GM18519 (cell line): ENCODE measurements at regions not wholly inside any gene's neighbourhood (a gene's known extent, or its start where the extent isn't known, plus 50 kb on each side); places are given as distances from the start of the nearest gene placed in this dataset.
"Not testable (repeated sequence)": the region's sequence is repeated elsewhere in the genome, so short reads cannot be mapped to it uniquely, and the experiment has no call there.

Experiments used
- ATAC-seq: cut with Tn5 transposase; IDR thresholded peaks from one replicate; pipeline ENCODE4 v1.9.1; 2021; ENCODE audit warnings: mild to moderate bottlenecking, moderate library complexity; ENCODE audit not compliant: unreplicated experiment, low FRiP score

GRCh38 chr1:149352205-149352604, 122.6 kb upstream of the NBPF19 start:
- not testable (repeated sequence) for ATAC-seq

GRCh38 chr1:149354579-149354978, 120.3 kb upstream of the NBPF19 start:
- not testable (repeated sequence) for ATAC-seq

DNA sequence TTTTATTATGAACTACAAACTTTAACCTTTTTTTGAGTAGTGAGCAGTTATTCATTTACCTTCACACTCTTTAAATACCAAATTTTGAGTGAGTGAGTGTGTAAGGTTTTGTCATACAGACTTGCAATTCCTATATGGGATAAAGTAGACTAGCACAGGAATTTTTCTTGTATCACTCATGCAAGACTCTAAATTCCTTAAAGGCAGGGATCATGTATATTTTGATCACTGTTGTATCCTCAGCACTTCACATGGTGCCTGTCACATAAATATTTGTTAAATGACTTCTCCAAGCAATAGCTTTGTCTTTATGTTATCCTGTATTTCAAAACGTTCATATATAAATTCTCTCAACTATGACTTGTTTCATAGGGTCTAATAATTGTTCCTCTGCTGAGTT, 119.1 kb upstream of the NBPF19 start:
- ATAC-seq: not testable (repeated sequence)

GRCh38 chr1:149356152-149356551, 118.7 kb upstream of the NBPF19 start:
- ATAC-seq: not testable (repeated sequence)

DNA sequence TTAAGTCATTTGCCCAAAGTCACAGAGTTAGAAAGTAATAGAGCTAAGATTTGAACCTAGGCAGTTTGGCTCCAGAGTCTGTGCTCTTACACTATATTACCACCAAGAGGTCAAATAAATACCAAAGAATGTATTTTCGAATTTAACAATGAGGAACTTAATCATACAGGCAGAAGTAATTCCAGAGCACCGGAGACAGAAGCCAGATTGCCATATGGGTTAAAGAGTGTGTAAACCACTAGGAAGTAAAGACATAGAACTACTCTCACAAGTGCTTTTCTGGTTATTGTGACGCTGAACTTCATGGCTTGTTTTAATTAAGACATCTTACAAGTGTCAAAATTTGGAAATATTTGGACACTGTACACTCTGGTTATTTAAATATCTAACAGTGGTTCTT, 114.5 kb upstream of the NBPF19 start:
- not testable (repeated sequence) for ATAC-seq

- ATAC-seq: not testable (repeated sequence)
Observed at GRCh38 chr1:149361310-149361709, 113.5 kb upstream of the NBPF19 start.

GRCh38 chr1:149364188-149364981, 110.5 kb upstream of the NBPF19 start:
- ATAC-seq: not testable (repeated sequence)

- not testable (repeated sequence) for ATAC-seq
Observed at GRCh38 chr1:149366402-149366801, 108.4 kb upstream of the NBPF19 start.

DNA sequence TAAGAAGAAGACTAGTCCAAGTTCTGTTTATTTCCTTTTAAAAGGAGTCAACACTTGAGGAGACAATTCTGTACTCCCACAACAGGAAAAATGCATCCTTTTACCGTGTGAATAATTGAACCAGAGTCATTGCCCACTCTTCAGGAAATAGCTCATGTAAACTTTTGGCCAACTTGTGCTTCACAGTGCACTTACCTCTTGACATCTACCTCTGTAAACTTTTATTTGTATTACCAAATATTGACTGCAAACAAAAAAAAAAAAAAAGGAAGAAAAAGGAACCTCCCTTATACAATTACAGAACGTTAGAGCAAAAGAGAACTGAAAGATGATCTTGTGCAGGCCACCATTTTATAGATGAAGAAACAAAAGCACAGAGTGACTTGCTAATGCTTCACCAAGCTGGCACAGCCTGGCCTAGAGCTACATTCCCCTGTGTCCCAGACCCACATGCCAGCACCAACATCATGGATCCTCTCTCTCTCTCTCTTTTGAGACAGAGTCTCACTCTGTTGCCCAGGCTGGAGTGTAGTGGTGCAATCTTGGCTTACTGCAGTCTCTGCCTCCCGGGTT, 107.3 kb upstream of the NBPF19 start:
- not testable (repeated sequence) for ATAC-seq

GRCh38 chr1:149368337-149368736, 106.5 kb upstream of the NBPF19 start:
- not testable (repeated sequence) for ATAC-seq

DNA sequence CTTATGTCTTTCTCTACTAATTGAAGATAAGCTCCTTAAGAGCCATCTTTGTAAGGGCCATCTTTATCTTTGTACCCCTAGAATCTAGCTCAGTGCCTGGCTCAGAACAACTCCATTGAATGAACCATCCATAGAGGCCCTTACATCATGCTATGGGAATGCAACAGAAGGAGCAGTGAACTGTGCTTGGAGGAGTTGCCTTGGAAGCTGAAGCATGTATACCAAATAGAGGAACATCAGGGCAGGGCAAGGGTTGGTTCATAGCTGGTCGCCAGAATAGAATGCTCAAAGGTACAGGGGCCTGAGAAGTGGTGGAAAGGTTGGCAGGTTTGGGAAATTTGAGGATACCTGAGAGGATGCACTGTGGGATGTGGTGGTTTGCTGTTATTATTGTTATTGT, 105.8 kb upstream of the NBPF19 start:
- not testable (repeated sequence) for ATAC-seq

- ATAC-seq: not testable (repeated sequence)
Observed at GRCh38 chr1:149371955-149372354, 102.9 kb upstream of the NBPF19 start.

DNA sequence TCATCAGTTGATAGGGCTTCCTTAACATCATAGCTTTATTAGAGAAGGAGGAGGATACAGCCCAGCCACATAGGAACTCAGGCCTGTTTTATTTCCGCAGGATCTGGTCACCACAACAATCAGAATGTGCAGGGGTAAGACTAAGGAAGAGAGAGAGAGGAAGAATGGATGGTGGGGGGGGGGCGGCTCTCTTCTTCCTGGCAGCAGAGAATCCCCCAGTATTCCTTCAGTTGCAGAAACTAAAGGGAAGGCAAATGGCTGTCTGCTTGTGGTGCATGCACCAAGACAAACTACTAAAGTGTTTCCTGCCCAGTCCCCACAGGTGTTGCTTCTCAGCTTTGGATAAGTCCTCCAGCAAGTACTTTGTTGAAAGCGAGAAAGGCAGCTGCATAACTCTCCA, 96.4 kb upstream of the NBPF19 start:
- not testable (repeated sequence) for ATAC-seq

DNA sequence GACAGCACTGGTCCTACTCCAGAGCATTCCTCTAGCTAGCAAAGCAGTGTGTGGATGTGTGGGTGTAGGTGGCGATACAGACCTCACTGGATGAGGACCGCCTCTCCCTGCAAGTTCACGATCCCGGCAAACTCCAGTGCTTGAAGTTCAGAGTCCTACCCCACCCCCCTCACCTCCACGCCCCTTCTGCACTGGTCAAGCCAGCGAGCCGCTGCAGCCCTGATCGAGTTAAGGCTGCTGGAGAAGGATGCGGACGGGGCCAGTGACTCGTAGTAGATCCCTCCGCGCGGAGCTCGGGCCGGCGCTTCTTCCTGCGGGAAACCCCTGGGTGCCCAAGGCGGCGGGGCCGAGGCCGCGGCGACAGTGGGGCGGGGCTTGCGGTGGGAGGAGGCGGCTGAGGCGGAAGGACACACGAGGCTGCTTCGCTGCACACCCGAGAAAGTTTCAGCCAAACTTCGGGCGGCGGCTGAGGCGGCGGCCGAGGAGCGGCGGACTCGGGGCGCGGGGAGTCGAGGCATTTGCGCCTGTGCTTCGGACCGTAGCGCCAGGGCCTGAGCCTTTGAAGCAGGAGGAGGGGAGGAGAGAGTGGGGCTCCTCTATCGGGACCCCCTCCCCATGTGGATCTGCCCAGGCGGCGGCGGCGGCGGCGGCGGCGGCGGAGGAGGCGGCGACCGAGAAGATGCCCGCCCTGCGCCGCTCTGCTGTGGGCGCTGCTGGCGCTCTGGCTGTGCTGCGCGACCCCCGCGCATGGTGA, 84.5 kb upstream of the NBPF19 start:
- not testable (repeated sequence) for ATAC-seq

- ATAC-seq: not testable (repeated sequence)
Observed at GRCh38 chr1:149390931-149391330, 83.9 kb upstream of the NBPF19 start.

DNA sequence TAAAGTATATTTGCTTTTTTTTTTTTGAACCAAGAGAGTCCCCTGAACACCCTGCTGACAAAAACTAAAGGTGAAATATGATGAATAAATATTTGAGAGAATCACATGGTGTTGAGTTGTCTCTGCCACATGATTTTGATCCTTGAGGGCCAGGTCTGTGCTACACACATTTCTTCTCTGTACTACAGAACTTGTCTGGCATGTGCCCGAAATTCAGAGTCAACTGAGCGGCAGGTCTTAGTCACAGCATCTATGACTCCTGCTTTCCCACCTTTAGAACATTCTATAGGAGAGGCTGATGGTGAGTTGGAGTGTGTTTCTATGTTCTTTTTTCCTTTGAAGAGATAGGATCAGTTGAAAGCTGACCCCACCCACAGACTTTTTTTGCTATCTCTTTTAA, 79.0 kb upstream of the NBPF19 start:
- not testable (repeated sequence) for ATAC-seq

GRCh38 chr1:149398527-149398926, 76.3 kb upstream of the NBPF19 start:
- ATAC-seq: not testable (repeated sequence)

DNA sequence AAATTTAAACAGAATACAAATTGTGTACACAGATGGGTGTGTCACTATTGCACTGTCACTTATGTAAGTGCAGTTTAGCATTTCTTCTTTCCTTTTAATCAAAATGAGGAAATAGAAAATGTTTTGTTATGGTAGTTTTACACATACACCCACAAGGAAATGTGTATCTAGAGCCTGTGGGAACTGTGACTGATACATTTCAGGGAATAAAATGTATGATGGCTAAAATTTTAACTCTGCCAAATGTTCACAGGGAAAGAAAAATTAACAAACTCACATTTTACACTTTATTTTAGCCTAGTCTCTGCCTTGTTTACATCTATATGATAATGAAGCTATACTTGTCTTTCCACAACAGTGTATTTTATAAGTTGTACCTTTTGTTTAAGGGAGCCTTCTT, 66.4 kb upstream of the NBPF19 start:
- ATAC-seq: not testable (repeated sequence)

- not testable (repeated sequence) for ATAC-seq
Observed at GRCh38 chr1:149415373-149415772, 59.5 kb upstream of the NBPF19 start.

- not testable (repeated sequence) for ATAC-seq
Observed at GRCh38 chr1:149418782-149419181, 56.1 kb upstream of the NBPF19 start.

- ATAC-seq: not testable (repeated sequence)
Observed at GRCh38 chr1:149423122-149423521, 51.7 kb upstream of the NBPF19 start.
